ENCODE measurements at regions not wholly inside any gene's neighbourhood (a gene's known extent, or its start where the extent isn't known, plus 50 kb on each side); places are given as distances from the start of the nearest gene placed in this dataset.

DNA sequence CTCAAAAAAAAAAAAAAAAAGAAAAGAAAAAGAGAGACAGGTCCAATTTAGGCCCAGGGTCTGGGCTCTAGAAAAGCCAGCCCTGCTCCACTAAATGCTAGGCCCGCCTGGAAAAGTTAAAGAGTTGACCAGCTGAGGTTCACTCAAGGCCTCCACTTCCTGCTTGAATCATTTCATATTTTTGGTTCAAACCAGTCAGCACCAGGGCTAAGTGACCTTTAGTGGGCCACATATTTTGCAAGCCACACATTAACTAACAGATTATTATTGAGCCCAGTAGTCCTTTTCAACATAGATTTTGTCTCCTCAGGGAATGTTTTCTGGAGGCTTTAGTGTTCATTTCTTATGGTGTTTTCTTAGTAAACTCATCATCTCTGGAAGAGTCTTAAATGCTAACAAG is 156.6 kb downstream of the TLR4 start:
- no peak for DNase-seq (ENCODE audit: low spot score)

- no peak for DNase-seq (ENCODE audit: low spot score)
Observed at GRCh38 chr9:117864385-117865057, 160.3 kb downstream of the TLR4 start.

- no peak for DNase-seq (ENCODE audit: low spot score)
Observed at GRCh38 chr9:117868594-117868993, 164.4 kb downstream of the TLR4 start.

DNA sequence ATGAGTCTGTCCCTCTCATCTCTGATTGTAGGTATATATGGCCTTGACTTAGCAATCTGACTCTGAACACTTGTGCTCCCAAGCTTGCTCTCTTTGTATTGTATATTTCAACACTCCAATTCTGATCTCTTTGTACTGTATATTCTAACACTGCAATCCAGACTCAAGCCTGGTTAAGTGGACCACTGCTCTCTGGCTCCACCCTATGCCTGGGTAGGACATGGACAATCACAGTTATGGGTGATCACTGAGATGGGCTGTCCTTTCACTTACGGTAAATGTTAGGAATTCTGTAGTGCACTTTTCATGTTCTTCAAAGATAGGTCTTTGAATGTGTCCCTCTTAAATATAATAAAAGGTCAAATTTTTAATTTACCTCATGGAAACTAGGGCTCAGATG is 165.1 kb downstream of the TLR4 start:
- no peak for DNase-seq (ENCODE audit: low spot score)

GRCh38 chr9:117869712-117870111 is 165.5 kb downstream of the TLR4 start:
- DNase-seq (ENCODE audit: low spot score), result peak; percentile 6

DNA sequence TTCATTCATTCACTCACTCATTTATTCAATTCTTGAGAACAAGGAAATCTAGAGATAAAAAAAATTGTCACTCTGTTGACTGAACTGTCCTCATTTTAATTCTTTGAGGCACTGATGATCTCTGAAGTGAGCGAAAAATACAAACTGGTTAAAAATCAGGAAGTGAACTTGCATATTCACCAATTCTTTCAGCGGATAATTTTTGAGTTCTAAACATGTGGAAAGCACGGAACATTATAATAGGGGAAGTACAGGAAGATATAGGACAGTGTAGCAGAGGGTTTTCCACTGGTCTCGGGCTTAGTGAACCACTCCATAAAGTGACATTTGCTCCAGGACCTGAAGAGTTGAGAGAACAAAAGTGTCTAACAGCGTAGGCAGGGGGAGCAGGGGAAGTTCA is 169.5 kb downstream of the TLR4 start:
- no peak for DNase-seq (ENCODE audit: low spot score)

- DNase-seq (ENCODE audit: low spot score), result no peak
Observed at GRCh38 chr9:117875886-117876285, 171.7 kb downstream of the TLR4 start.

- DNase-seq (ENCODE audit: low spot score), result no peak
Observed at GRCh38 chr9:117882171-117882570, 178.0 kb downstream of the TLR4 start.

DNA sequence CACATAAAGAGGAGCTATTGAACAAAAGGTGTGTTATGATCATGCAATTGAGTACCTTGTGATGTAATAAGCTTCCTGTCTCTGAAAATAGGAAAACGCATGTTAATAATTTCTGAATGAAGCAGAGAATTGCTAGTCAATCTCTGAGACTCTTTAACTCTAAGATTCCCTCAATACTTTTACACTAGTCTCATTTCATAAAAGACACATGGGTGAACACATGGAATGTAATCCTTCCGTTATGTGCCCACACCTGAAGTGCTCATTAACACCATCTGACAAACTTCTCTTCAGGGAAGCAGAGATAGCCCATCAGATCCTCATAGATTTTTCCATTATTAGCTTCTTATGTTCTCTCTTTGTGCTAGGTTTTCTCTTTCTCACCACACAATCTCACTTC is 182.4 kb downstream of the TLR4 start:
- DNase-seq (ENCODE audit: low spot score), result no peak

GRCh38 chr9:117887383-117887782 is 183.2 kb downstream of the TLR4 start:
- no peak for DNase-seq (ENCODE audit: low spot score)

GRCh38 chr9:117887941-117888340 is 183.7 kb downstream of the TLR4 start:
- DNase-seq (ENCODE audit: low spot score), result no peak

GRCh38 chr9:117903453-117903852 is 199.2 kb downstream of the TLR4 start:
- no peak for DNase-seq (ENCODE audit: low spot score)

DNA sequence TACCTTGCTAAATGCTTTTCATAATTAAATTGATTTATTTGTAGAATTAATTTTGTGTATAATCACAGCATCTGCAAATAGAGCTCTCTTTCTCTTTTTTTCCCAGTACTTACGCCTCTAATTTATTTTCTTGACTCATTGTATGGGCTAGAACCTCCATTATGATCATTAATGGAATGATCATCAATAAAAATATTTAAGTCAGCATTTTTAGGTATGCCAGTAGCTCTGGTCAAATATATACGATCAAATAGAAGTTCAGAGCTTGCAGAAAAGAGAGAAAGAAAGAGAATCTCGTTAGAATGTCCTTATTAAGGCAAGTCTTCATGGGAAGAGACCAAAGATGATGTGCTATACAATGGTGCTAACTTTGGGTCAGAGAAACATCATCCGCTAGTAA is 202.6 kb downstream of the TLR4 start:
- no peak for DNase-seq (ENCODE audit: low spot score)

DNA sequence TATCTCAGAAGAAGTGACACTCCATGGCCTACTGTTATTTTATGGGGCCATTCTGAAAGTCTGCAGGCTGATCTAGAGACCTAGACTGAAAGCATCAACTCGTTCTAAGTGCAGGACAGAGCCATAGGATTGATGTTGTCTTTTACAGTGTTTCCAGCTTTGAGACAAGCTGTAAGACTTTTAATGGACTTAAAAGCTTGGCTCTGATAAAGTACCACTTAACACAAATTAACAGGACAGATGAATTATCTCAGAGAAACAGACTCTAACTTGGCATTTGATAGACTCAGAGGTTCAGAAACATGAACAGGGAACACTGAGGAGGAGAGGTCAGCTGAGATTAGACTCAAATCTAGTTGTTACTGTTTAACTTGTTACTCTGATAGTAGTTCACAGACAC is 203.2 kb downstream of the TLR4 start:
- DNase-seq (ENCODE audit: low spot score), result no peak

GRCh38 chr9:117916291-117916690 is 212.1 kb downstream of the TLR4 start:
- DNase-seq (ENCODE audit: low spot score), result no peak

DNA sequence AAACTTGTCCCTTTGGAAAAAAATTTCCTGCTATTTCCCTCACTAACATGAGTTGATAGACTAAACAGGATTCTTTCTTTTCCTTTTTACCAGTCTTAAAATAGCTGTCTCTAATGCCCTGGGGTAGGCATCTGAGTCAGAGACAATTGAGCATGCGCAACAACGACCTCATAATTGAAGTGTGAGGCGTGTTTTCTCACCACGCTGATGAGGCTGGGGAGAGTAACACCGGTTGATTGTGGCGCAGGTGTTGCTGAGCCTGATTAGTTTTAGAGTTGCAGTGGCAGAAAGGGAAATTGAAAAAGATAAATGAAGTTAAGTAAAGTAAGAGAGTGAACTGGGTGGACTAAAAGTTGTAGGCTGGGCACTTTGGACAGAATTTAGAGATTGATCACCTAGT is 213.7 kb downstream of the TLR4 start:
- peak; percentile 11 for DNase-seq (ENCODE audit: low spot score)

GRCh38 chr9:117919538-117919937 is 215.3 kb downstream of the TLR4 start:
- no peak for DNase-seq (ENCODE audit: low spot score)

DNA sequence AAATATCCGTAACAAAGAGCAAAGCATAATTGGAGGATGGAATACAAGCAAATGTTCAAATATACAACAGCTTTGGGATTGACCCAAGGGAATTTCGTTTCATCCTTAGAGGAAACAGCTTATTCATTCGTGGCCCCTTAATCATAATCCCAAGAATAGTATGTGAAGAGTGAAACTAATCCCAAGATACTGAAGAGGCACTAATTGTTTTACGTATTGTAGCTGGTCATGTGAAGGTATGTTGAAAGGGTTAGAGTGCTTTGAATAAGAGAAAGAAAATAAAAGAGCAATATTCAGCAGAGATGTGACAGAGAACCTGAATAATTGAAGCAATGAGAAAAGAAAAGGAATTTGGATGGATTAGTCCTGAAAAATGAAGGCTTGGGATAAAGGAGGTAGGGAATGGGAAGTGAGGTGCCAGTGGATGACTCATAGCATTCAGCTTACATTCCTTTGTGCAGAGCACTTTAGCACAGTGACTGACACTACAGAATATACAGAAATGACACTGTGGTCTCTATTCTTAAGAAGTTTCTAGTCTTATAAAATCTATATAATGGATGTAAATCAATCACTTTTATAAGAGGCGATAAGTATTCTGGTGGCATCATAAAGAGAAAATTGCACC is 221.9 kb downstream of the TLR4 start:
- peak; percentile 37 for DNase-seq (ENCODE audit: low spot score)

DNA sequence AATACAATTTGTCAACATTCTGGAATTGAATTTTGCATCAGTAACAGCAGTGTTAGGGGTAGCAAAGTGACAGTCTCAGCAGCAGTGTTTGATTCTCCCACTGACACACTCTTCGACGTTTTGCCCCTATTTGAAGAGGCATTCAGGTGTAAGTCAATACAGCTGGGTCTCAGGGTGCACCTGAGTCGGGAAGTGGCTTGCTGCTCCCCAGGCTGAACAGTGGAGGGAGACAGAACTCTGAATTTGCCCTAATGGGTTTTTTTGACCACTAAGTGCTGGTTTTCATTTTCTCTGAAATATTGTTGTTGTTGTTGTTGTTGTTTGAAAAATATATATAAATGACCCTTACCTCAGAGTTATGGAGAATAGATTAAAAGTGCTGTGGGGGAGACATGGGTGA is 223.2 kb downstream of the TLR4 start:
- no peak for DNase-seq (ENCODE audit: low spot score)

- DNase-seq (ENCODE audit: low spot score), result no peak
Observed at GRCh38 chr9:117929868-117930267, 225.7 kb downstream of the TLR4 start.

DNA sequence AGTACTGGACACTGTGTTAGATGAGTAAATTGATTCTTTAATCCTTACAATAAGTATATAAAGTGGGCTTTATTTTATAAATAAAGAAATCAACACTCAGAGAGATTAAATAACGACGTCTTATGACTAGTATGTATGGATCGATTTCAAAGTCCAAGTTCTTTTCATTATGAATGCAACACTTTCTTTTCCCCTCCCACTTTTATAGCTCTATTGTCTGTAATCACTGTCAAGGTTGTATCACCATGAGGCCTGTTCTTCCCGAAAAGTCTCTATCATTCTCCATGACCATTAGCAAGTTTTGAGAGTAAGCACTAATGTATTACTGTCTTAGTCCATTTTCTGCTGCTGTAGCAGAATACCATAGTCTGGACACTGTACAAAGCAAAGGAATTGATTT is 228.4 kb downstream of the TLR4 start:
- DNase-seq (ENCODE audit: low spot score), result no peak

- no peak for DNase-seq (ENCODE audit: low spot score)
Observed at GRCh38 chr9:117936185-117937130, 232.3 kb downstream of the TLR4 start.

DNA sequence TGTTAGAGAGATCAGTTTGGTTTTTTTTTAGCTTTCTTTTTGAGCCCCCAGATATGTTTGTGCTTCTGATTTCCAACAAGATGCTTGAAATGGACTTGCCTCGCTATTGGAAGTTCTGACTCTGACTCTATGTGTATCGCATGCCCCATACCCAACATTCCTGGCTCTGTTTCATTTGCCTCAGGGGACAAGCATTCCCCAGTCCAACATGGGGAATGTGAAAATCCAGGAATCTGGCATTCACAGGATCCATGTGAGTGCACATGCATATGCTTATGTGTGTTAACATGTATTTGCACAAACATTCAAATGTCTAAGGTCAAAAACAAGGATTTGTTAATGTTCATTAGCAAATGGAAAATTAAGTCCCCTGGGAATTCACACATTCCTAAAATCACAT is 233.9 kb downstream of the TLR4 start:
- DNase-seq (ENCODE audit: low spot score), result no peak
